Brain microvascular endothelial cell (primary cell): ENCODE measurements at regions not wholly inside any gene's neighbourhood (a gene's known extent, or its start where the extent isn't known, plus 50 kb on each side); places are given as distances from the start of the nearest gene placed in this dataset.

Experiments
- DNase-seq: peaks from one replicate; pipeline ENCODE4 v3.0.0-alpha.2; 2020
- H3K27ac ChIP-seq: fragments of 250-450 bp; sonication (Bioruptor Pico); 2 replicates; pipeline ENCODE4 v1.5.1; 2020; ENCODE audit warnings: mild to moderate bottlenecking, moderate library complexity
- H3K27me3 ChIP-seq: fragments of 250-450 bp; sonication (Bioruptor Pico); replicated peaks from 2 replicates; pipeline ENCODE4 v1.5.1; 2020; ENCODE audit warnings: mild to moderate bottlenecking
- H3K36me3 ChIP-seq: fragments of 250-450 bp; sonication (Bioruptor Pico); replicated peaks from 2 replicates; pipeline ENCODE4 v1.5.1; 2020; ENCODE audit warnings: mild to moderate bottlenecking
- H3K4me3 ChIP-seq: 2 replicates; pipeline ENCODE4 v1.5.1; 2011; ENCODE audit warnings: low read depth, mild to moderate bottlenecking, control low read depth, low read length, moderate library complexity
- in situ Hi-C: cut with HindIII; loops from 2 replicates; pipeline ENCODE4 v1.10.0; 2017; ENCODE audit warnings: low sequenced_read_pairs, low pct_ligation_motif_present
- TF ChIP-seq, protein P1 (sequence below): IDR thresholded peaks from 2 replicates; pipeline ENCODE4 v1.5.1; 2011; ENCODE audit warnings: low read depth, mild to moderate bottlenecking, moderate library complexity, low read length, control low read depth, inconsistent platforms; ENCODE audit errors: missing control alignments

DNA sequence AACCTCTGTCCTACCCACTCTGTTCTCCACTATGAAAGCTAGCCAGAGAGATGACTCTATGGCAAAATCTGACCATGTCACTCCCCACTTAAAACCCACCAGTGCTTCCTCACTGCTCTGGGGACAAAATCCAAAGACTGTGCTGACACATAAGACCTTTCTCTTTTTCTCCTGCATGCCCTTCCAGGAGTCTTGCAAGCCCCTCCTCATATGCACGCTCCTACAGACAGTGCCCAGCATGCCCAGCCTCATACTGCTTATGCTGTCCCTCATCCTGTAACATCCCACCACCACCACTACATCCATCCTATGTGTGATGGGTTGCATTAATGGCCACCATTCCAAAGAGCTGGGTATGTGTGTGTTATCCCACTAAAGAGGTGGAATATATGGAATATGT, 118.3 kb downstream of the BUD13 start:
- Histone ChIP-seq H3K27me3 (no peaks in the 10 kb centered on the region), H3K27ac (no peak overlapping the region), H3K36me3 (no peaks in the 10 kb centered on the region), H3K4me3 (no peak overlapping the region)
- DNase-seq, result no peak
- in situ Hi-C loops, result no loop called here
- TF ChIP-seq, protein P1, sequence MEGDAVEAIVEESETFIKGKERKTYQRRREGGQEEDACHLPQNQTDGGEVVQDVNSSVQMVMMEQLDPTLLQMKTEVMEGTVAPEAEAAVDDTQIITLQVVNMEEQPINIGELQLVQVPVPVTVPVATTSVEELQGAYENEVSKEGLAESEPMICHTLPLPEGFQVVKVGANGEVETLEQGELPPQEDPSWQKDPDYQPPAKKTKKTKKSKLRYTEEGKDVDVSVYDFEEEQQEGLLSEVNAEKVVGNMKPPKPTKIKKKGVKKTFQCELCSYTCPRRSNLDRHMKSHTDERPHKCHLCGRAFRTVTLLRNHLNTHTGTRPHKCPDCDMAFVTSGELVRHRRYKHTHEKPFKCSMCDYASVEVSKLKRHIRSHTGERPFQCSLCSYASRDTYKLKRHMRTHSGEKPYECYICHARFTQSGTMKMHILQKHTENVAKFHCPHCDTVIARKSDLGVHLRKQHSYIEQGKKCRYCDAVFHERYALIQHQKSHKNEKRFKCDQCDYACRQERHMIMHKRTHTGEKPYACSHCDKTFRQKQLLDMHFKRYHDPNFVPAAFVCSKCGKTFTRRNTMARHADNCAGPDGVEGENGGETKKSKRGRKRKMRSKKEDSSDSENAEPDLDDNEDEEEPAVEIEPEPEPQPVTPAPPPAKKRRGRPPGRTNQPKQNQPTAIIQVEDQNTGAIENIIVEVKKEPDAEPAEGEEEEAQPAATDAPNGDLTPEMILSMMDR, result no peak

DNA sequence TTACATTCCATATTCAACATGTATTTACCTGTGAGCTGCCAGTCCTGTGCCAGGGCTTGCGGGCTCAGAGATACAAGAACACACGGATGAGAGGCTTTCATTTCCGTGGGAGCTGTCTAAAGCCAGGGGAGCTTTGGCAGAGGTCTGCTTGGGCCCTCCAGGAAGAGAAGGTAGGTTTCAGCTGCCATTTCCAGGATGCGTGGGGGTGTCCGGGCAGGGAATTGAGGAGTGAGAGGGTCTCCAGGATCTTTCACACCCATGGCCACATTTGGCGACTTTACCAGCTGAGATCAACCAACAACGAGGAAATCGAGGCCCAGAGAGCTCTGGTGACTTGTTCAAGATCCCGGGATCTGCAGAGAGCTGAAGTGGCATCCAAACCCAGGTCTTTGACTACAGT, 119.6 kb downstream of the BUD13 start:
- in situ Hi-C loops, result no loop called here
- DNase-seq, result no peak
- TF ChIP-seq, protein P1, result no peak
- Histone ChIP-seq H3K27ac (no peak overlapping the region), H3K27me3 (no peaks in the 10 kb centered on the region), H3K4me3 (no peak overlapping the region), H3K36me3 (no peaks in the 10 kb centered on the region)

DNA sequence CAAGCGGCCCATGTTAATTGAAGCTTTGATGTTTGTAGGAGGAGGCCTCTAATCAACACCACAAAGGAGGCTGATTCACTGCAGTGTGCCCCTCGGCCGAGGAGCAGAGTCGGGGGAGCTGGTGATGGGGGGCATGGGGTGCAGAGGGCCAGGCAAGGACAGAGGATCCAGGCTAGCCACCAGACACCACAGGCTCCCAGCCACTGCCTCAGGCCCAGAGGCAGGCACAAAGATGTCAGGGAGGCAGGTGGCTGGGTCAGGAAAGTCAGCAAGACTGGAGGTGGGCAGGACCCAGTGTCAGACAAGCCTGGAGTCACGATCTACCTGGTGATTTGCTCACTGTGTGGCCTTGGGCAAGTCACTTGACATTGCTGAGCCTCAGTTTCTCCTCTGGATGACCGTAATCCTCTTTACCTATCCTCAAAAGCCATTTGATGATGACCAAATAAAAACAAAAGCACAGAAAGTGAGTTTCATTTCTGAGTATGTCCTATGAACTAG, 121.0 kb downstream of the BUD13 start:
- no peak overlapping the region for H3K4me3 ChIP-seq
- in situ Hi-C loops, result no loop called here
- no peaks in the 10 kb centered on the region for H3K27me3 ChIP-seq
- no peaks in the 10 kb centered on the region for H3K36me3 ChIP-seq
- no peak overlapping the region for H3K27ac ChIP-seq
- TF ChIP-seq, protein P1, result no peak
- no peak for DNase-seq

DNA sequence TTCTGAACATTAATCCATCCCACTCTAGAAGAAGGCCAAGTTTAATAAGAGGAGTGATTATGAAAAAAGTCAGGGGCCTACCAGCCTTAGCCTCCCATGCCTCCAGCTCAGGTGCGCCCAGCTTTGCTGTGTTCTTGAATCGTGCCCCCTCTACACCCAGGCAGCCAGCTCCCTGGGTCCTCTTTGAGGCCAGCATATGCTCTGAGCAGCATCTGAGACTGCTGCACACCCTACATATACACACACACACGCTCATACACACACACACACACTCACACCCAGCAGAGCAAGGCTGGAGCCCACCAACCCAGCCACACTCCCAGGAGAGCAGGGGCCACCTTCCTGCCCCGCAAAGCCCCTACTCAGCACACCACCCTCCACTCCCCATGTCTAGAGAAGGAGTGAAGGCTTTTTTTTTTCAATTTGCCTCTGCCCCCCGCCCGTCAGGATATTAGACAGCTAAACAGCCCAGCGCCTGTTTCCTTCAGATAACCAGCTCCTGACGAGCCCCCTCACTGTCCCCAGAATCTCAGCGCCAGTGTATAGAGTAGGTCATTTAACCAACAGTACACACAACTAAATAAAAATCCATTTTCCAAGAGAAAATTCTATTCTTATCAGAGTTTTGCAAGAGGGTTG, 121.6 kb downstream of the BUD13 start:
- H3K4me3 ChIP-seq, result no peak overlapping the region
- no peak for DNase-seq
- in situ Hi-C loops, result no loop called here
- H3K27me3 ChIP-seq, result no peaks in the 10 kb centered on the region
- no peak overlapping the region for H3K27ac ChIP-seq
- no peaks in the 10 kb centered on the region for H3K36me3 ChIP-seq
- TF ChIP-seq, protein P1, result no peak

DNA sequence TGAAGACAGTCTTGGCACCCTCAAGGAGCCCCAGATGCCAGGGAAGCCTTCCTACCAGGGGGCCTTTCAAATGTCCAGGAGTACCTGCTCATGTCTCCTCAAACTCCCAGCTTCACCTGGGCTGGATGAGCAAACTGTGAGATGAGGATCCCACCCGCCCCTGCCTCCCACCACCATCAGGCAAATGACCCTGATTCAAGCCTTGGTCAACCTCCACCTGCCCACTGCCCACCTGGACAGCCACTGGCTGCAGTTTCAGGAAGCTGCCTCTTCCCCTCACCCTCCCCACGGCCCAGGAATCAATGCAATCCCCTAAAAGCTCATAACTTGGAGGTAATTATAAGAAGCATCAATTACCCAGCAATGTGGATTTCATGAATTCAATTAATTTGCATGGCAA, 122.7 kb downstream of the BUD13 start:
- no peaks in the 10 kb centered on the region for H3K36me3 ChIP-seq
- H3K27ac ChIP-seq, result no peak overlapping the region
- no peak for DNase-seq
- in situ Hi-C loops, result no loop called here
- H3K4me3 ChIP-seq, result no peak overlapping the region
- no peaks in the 10 kb centered on the region for H3K27me3 ChIP-seq
- TF ChIP-seq, protein P1, result no peak

DNA sequence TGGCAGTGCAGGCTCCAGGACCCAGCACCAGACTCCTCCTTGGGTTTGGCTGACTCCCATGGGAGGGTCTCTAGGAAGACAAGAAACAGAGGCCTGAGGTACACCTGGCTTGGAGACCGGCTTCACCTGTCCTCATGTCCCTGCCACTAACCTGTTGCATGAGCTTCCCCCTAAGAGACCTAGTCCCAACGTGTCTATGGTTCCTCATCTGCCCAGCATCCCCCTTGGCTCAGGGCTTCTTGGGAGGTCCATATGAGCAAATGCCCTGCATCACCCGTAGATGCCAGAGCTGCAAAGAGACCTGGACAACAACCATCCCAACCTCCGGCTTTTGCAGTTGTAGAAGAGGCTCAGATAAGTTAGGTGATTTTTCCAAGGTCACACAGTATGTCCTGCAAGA, 123.5 kb downstream of the BUD13 start:
- Histone ChIP-seq H3K27me3 (no peaks in the 10 kb centered on the region), H3K36me3 (no peaks in the 10 kb centered on the region), H3K4me3 (no peak overlapping the region), H3K27ac (no peak overlapping the region)
- TF ChIP-seq, protein P1, result no peak
- in situ Hi-C loops, result no loop called here
- DNase-seq, result no peak
